ENCODE measurements at regions not wholly inside any gene's neighbourhood (a gene's known extent, or its start where the extent isn't known, plus 50 kb on each side); places are given as distances from the start of the nearest gene placed in this dataset.

DNA sequence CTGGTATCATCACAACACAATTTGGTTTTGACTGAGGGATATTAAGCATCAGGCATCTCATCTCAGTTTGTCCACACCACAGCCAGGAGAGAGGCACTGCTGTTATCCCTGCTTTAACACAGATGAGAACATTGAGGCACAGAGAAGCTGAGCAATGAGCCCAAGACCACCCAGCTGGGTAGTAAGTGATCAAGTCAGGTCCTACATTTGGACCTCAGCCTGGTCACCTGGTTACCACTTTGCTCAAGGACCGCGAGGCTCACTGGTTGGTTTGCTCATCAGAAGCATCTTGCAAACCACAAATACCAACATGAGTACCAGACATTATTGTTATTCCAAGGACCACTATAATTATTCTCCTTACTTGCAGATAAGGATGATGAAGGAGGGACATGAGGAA is 245.5 kb downstream of the CBLN1 start:
- TF ChIP-seq, protein P1, sequence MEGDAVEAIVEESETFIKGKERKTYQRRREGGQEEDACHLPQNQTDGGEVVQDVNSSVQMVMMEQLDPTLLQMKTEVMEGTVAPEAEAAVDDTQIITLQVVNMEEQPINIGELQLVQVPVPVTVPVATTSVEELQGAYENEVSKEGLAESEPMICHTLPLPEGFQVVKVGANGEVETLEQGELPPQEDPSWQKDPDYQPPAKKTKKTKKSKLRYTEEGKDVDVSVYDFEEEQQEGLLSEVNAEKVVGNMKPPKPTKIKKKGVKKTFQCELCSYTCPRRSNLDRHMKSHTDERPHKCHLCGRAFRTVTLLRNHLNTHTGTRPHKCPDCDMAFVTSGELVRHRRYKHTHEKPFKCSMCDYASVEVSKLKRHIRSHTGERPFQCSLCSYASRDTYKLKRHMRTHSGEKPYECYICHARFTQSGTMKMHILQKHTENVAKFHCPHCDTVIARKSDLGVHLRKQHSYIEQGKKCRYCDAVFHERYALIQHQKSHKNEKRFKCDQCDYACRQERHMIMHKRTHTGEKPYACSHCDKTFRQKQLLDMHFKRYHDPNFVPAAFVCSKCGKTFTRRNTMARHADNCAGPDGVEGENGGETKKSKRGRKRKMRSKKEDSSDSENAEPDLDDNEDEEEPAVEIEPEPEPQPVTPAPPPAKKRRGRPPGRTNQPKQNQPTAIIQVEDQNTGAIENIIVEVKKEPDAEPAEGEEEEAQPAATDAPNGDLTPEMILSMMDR (IDR thresholded peaks at IDR 0.05): no peak
- TF ChIP-seq POLR2A (IDR thresholded peaks at IDR 0.05): no peak
- H3K4me3 ChIP-seq: no peak overlapping the region
- no peak overlapping the region for H3K27ac ChIP-seq
- intact Hi-C loops (cut with DNase I; ENCODE audit: low total_unique reads): no loop called here
- no peaks in the 10 kb centered on the region for H3K9me3 ChIP-seq
- H3K27me3 ChIP-seq: no peaks in the 10 kb centered on the region
- H3K4me1 ChIP-seq: no peaks in the 10 kb centered on the region
- H3K36me3 ChIP-seq: no peaks in the 10 kb centered on the region
- no peak for DNase-seq

DNA sequence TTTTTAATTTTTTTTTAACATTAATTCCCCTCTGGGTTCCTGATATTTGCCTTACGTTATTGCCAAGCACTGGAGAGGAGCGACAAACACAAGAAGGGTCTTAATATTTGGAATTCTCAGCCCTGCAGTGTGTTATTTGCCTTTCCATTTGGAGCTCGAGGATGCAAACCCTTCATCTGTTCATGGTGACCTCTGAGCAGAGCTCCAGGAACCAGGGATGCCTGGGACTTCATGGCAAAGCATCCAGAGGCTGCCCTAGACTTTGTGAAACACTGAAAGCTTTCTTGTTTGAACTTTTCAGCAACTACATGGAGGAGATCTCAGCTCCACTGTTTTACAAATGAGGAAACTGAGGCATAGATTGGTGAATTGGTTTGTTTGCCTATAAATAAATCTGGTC is 254.2 kb downstream of the CBLN1 start:
- intact Hi-C loops (cut with DNase I; ENCODE audit: low total_unique reads): no loop called here
- no peak overlapping the region for H3K4me3 ChIP-seq
- TF ChIP-seq, protein P1 (IDR thresholded peaks at IDR 0.05): no peak
- no peak for TF ChIP-seq POLR2A (IDR thresholded peaks at IDR 0.05)
- no peak for DNase-seq
- no peak overlapping the region for H3K27ac ChIP-seq
- no peaks in the 10 kb centered on the region for H3K27me3 ChIP-seq
- no peaks in the 10 kb centered on the region for H3K9me3 ChIP-seq
- no peaks in the 10 kb centered on the region for H3K4me1 ChIP-seq
- no peaks in the 10 kb centered on the region for H3K36me3 ChIP-seq

DNA sequence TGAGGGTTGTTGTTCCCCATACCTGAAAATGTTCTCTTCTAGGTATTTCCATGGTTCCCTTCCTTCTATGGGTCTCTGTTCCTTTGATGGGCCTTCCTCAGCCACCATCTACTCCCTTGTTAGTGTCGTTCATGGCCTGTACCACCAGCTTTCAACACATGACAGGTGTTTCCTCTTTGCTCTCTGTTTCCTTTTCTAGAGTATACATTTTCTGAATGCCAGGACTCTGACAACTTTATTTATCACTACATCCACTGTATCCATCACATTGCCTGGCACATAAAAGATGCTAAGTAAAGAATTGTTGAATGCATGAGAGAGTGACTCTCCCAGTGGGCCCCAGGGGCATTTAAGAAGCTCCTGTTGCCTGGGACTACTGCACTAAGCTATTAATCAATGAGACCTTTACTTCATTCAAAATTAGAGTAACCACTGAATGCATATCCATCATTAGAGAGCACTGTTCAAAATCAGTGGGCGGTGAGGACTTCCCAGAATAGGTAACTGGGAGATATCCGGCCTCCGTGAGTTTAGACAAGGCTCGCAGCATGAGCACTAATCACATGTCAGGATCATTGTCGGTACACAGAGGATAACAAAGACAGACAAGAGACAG is 255.0 kb downstream of the CBLN1 start:
- Histone ChIP-seq H3K27me3 (no peaks in the 10 kb centered on the region), H3K36me3 (no peaks in the 10 kb centered on the region), H3K4me1 (no peaks in the 10 kb centered on the region), H3K27ac (no peak overlapping the region), H3K4me3 (no peak overlapping the region), H3K9me3 (no peaks in the 10 kb centered on the region)
- TF ChIP-seq, protein P1 (IDR thresholded peaks at IDR 0.05): no peak
- no peak for TF ChIP-seq POLR2A (IDR thresholded peaks at IDR 0.05)
- intact Hi-C loops (cut with DNase I; ENCODE audit: low total_unique reads): no loop called here
- no peak for DNase-seq

DNA sequence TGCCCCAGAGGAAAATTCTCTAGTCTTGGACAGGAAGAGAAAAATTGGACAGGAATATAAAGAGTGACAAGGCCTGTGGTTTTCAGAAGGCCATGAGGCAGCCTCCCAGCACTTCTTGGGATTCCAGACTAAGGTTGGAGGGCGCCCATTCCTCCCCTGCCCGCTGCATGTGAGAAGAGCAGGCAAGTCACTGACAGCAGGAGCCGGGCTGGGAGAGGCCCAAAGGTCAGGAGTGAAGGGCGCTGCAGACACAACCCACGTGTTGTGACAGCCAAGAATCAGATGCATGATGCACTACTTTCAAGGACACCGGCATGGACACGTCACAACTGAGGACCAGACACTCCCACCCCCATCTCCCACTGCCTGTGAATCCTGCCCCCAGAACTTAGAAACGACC is 256.7 kb downstream of the CBLN1 start:
- no peaks in the 10 kb centered on the region for H3K4me1 ChIP-seq
- no peaks in the 10 kb centered on the region for H3K9me3 ChIP-seq
- intact Hi-C loops (cut with DNase I; ENCODE audit: low total_unique reads): no loop called here
- no peak for TF ChIP-seq POLR2A (IDR thresholded peaks at IDR 0.05)
- TF ChIP-seq, protein P1 (IDR thresholded peaks at IDR 0.05): no peak
- H3K36me3 ChIP-seq: no peaks in the 10 kb centered on the region
- H3K27me3 ChIP-seq: no peaks in the 10 kb centered on the region
- H3K27ac ChIP-seq: no peak overlapping the region
- DNase-seq: no peak
- H3K4me3 ChIP-seq: no peak overlapping the region

DNA sequence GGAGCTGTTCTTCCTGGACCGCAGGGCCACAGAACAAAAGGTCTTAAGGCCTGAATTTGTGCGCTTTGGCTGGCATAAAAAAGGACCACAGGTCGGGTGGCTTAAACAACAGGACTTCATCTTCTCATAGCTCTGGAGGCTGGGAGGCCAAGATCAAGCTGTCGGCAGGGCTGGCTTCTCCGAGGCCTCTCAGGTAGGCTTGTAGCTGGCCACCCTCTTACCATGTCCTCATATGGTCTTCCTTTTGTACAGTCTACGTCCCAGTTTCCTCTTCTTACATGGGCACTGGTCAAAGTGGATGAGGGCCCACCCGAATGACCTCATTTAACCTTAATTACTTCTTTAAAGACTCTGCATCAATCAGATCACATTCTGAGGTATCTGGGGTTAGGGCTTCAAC is 257.6 kb downstream of the CBLN1 start:
- Histone ChIP-seq H3K36me3 (no peaks in the 10 kb centered on the region), H3K9me3 (no peaks in the 10 kb centered on the region), H3K27me3 (no peaks in the 10 kb centered on the region), H3K4me1 (no peaks in the 10 kb centered on the region), H3K27ac (no peak overlapping the region), H3K4me3 (no peak overlapping the region)
- no peak for DNase-seq
- TF ChIP-seq, protein P1 (IDR thresholded peaks at IDR 0.05): no peak
- no peak for TF ChIP-seq POLR2A (IDR thresholded peaks at IDR 0.05)
- intact Hi-C loops (cut with DNase I; ENCODE audit: low total_unique reads): no loop called here

Data from uterus (tissue), 3 donors.